ENCODE measurements at regions not wholly inside any gene's neighbourhood (a gene's known extent, or its start where the extent isn't known, plus 50 kb on each side); places are given as distances from the start of the nearest gene placed in this dataset.

DNA sequence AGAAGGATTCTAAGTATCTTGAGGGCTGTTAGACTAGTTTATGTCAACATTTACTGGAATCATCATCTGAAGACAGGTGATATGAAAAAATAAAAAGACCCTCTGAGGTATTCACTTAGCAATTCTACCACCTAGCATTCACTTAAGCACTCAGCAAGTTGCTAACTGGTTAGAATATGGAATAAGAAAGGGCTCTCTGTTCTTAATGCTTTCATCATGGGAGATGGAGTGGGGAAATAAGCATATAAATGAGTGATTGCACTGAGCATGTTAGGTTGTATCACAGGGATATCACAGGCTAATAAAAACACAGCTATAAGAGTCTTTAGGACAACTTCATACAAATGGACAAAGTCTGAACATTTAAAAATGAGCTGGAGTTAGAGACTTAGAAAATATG is 1238.8 kb downstream of the CDH11 start:
- ATAC-seq (no peak), FAIRE-seq (no peak), DNase-seq (ENCODE audit: low read depth, low spot score) (no peak)
- no peaks in the 10 kb centered on the region for H3K9me3 ChIP-seq (replicated peaks; ENCODE audit: control insufficient read depth, insufficient read depth, low read length)
- H3K27ac ChIP-seq (ENCODE audit: control insufficient read depth, insufficient read depth): no peak overlapping the region
- no peak for TF ChIP-seq ZNF274 (IDR thresholded peaks at IDR 0.05; ENCODE audit: insufficient read depth, insufficient read length)
- no peak for TF ChIP-seq SMARCA5 (IDR thresholded peaks at IDR 0.05)
- TF ChIP-seq IRF4 (IDR thresholded peaks at IDR 0.05; ENCODE audit: low read depth, low read length): no peak
- TF ChIP-seq PAX8 (IDR thresholded peaks at IDR 0.05): no peak
- no peak for TF ChIP-seq TCF3 (IDR thresholded peaks at IDR 0.05; ENCODE audit: borderline replicate concordance, insufficient read depth, low read depth, low read length)
- no peak for TF ChIP-seq ZZZ3 (IDR thresholded peaks at IDR 0.05; ENCODE audit: control insufficient read depth, insufficient read length, low read depth)
- TF ChIP-seq ATF7 (IDR thresholded peaks at IDR 0.05; ENCODE audit: low read depth): no peak
- TF ChIP-seq MEF2A (IDR thresholded peaks at IDR 0.05; ENCODE audit: insufficient read depth, low read depth, low read length): no peak
- TF ChIP-seq, protein P1, sequence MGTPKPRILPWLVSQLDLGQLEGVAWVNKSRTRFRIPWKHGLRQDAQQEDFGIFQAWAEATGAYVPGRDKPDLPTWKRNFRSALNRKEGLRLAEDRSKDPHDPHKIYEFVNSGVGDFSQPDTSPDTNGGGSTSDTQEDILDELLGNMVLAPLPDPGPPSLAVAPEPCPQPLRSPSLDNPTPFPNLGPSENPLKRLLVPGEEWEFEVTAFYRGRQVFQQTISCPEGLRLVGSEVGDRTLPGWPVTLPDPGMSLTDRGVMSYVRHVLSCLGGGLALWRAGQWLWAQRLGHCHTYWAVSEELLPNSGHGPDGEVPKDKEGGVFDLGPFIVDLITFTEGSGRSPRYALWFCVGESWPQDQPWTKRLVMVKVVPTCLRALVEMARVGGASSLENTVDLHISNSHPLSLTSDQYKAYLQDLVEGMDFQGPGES (IDR thresholded peaks at IDR 0.05): no peak
- no peak for TF ChIP-seq CBX5 (IDR thresholded peaks at IDR 0.05; ENCODE audit: low read depth)
- no peak for TF ChIP-seq RFX5 (IDR thresholded peaks at IDR 0.05; ENCODE audit: low read depth, low read length)
- no peak for TF ChIP-seq NR2C1 (IDR thresholded peaks at IDR 0.05)
- TF ChIP-seq MTA2 (IDR thresholded peaks at IDR 0.05; ENCODE audit: low read depth): no peak
- TF ChIP-seq, protein P2, sequence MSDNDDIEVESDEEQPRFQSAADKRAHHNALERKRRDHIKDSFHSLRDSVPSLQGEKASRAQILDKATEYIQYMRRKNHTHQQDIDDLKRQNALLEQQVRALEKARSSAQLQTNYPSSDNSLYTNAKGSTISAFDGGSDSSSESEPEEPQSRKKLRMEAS (IDR thresholded peaks at IDR 0.05; ENCODE audit: low read depth, low read length): no peak
- no peak for TF ChIP-seq RELA (IDR thresholded peaks at IDR 0.05; ENCODE audit: borderline replicate concordance, partially characterized antibody)
- TF ChIP-seq RBBP5 (conservative IDR thresholded peaks at IDR 0.05): no peak
- ChIA-PET CTCF (no interaction called here), SMC1A (ENCODE audit: uncharacterized antibody, unreplicated experiment) (interaction anchor here (0.6 kb wide), 1 partner anchor 280 kb away, joined by 3 read pairs; no protein-coding TSS in a partner anchor), POLR2A (no interaction called here), RAD21 (ENCODE audit: unreplicated experiment) (no interaction called here)
- no peak overlapping the region for H3K9ac ChIP-seq (ENCODE audit: control insufficient read depth, insufficient read depth, low read length)
- intact Hi-C loops (cut with micrococcal nuclease; ENCODE audit: unreplicated experiment): no loop called here
- H2AFZ ChIP-seq (ENCODE audit: control insufficient read depth, low read depth, low read length): no peak overlapping the region
- no peaks in the 10 kb centered on the region for H3K27me3 ChIP-seq (replicated peaks in 1 of 2; ENCODE audit: control insufficient read depth in 2 of 2, insufficient read depth in 2 of 2, low read length in 1 of 2)
- H3K4me1 ChIP-seq (ENCODE audit: control insufficient read depth, insufficient read depth, low read length): no peaks in the 10 kb centered on the region
- no peaks in the 10 kb centered on the region for H3K79me2 ChIP-seq (ENCODE audit: control insufficient read depth, insufficient read depth, low read length)
- in situ Hi-C loops (cut with MboI): no loop called here
- H3K4me2 ChIP-seq (ENCODE audit: control insufficient read depth, insufficient read depth): no peak overlapping the region
- no peak overlapping the region for H3K4me3 ChIP-seq
- H3K36me3 ChIP-seq (ENCODE audit: control insufficient read depth in 2 of 2, insufficient read depth in 2 of 2, low read length in 1 of 2): no peaks in the 10 kb centered on the region
- no peaks in the 10 kb centered on the region for H4K20me1 ChIP-seq (ENCODE audit: control insufficient read depth, insufficient read depth)
- no TSS peak for BruUV-seq (replicated peaks)
